HG02885 (cell line): ENCODE measurements at regions not wholly inside any gene's neighbourhood (a gene's known extent, or its start where the extent isn't known, plus 50 kb on each side); places are given as distances from the start of the nearest gene placed in this dataset.
"Not testable (repeated sequence)": the region's sequence is repeated elsewhere in the genome, so short reads cannot be mapped to it uniquely, and the experiment has no call there.

Source experiments
- ATAC-seq: cut with Tn5 transposase; IDR thresholded peaks from one replicate; pipeline ENCODE4 v1.9.1; 2021; ENCODE audit warnings: mild to moderate bottlenecking; ENCODE audit not compliant: unreplicated experiment, poor library complexity

GRCh38 chrX:13387666-13388494, 68.0 kb upstream of the ATXN3L start:
- ATAC-seq = no peak

DNA sequence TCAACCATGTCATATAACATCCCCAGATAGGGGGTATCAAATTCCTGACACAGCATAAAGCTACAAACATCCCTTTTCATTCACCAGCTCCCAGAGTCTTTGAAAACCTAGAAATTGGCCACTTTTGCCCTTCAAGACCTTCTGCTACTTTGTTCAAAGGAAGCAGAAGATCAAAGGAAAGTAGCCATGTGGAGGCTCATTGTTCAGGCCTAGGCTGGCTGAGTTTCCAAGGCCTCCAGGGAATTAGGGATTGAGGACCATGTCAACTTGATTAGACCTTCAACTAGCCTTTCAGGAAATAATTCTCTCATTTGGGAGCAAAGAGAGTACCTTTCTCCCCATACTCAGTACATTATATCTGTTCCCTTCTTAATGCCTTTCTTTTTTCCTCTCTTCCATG, 66.8 kb upstream of the ATXN3L start:
- no peak for ATAC-seq

- ATAC-seq = no peak
These were observed 66.2 kb upstream of the ATXN3L start for GRCh38 chrX:13386092-13386491.

DNA sequence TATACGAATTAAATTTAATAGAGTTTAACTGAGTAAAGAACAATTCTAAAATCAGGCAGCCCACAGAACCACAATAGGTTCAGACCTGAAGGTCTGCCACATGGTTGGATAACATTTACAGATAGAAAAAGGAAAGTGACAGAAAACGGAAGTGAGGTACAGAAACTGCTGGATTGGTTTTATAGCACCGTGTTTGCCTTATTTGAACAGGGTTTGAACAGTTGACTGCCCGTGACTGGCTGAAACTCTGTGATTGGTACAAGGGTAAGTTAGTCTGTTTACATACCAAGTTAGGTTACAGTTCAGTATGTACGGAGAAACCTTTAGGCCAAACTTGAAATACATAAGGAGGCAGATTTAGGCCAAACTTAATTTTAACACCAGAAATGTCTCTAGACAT, 64.1 kb upstream of the ATXN3L start:
- peak; percentile 52 for ATAC-seq

GRCh38 chrX:13381514-13381913, 61.7 kb upstream of the ATXN3L start:
- no peak for ATAC-seq

DNA sequence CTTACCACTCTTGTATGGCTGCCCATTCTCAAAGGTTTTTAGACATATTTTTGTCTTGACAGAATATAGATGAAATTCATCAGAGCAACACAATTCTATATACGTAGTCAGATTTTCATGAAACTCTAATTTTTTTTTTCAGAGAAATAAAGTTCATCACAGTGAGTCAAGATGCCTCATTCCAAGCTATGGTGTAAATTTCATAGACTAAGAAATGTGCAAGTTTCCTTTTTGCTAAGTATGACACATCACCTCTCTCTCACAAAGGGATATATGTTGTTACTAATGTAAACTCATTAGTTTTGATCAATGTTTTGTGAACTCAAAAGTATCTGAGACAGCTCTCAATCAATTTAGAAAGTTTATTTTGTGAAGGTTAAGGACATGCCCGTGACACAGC, 60.4 kb upstream of the ATXN3L start:
- ATAC-seq = no peak

DNA sequence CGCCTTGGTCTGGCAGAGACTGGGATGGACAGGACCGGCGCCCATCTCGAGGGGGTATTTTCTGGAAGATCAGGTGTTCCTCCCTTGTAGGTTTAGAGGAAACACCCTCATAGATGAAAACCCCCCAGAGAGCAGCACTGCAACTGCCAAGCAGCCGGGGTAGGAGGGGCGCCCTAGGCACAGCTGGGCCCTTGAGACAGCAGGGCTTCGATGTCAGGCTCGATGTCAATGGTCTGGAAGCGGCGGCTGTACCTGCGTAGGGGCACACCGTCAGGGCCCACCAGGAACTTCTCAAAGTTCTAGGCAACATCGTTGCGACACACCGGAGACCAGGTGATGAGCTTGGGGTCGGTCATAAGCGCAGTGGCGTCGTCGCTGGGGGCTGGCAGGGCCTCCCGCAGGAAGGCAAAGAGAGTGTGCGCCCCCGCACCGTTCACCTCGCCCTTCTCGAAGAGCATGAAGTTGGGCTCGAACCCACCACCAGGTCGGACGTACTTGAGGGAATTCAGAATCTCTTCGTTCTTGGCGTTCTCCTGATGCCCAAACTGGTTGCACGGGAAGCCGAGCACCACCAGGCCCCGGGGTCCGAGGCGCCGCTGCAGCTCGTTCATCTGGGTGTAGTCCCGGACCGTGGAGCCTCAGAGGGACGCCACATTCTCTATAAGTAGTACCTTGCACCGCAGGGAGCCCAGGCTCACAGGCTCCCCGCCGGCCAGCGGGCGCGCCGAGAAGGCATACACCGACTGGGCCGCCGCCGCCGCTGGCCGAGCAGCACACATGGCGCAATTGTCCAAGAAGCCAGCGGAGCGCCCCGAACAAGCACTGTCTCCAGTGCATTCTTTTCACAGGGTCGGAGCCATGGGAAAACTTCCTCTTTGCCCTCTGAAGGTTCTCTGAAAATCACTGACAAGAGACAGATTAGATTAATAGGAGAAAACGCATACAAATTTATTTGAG, 59.0 kb upstream of the ATXN3L start:
- ATAC-seq = not testable (repeated sequence)

GRCh38 chrX:13377550-13377934, 57.7 kb upstream of the ATXN3L start:
- ATAC-seq = no peak

DNA sequence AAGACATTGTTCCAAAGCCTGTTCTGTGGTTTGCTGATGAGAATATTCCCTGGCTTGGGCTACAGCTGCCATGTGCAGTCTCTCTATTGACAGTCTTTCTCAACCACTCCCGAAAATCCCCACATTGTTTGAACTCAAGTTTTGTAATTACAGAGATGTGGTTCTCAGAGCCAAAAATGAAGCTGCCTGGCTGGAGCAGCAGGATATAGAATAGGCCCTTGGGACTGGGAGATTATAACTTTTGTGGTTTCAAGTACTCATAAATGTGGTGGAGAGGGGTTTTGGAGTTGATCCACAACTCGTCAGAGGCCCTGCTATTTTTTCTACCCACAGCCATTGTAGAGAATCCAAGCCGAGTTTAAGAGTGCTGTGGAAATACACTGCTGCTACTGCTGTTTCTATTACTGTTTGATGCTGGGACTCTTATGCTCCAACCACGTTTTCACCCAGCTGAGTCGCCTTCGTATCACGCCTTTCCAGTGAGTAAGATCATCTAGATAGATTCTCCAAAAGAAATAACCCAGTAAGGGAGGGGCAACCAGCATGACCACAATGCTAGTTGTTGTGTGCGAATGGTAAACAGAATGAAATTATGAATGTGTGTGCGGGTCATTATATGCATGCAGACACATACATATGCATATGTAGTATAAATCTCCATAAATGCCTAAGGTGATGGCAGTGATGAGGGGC, 57.1 kb upstream of the ATXN3L start:
- no peak for ATAC-seq

DNA sequence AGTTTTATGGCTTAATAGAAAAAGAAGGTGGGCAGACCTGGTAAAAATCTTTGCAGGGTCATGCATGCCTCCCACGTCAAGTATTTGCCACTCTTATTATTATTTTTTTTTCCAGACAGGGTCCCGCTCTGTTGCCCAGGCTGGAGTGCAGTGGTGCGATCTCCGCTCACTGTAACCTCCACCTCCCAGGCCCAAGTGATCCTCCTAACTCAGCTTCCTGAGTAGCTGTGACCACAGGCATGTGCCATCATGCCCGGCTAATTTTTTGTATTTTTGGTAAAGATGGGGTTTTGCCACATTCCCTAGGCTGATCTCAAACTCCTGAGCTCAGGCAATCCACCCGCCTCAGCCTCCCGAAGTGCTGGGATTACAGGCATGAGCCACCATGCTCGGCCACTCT, 55.7 kb upstream of the ATXN3L start:
- ATAC-seq = not testable (repeated sequence)

DNA sequence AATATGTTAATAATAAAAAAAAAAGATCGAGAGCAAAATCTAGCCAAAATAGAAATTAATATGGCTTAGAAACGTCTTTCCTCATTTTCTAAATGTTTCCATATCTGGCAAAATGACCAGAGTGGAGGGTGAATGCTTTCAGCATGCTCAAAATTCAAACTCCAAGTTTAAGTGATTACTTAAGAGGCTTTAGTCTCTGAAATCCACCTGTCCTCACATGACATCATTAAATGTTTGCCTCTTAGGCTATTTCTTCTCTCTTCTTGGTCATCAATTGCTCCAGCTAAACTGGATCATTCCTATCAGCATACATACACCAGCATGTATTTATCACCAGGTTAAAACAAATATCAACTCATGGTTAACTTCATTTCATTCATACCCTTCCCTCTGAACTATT, 54.5 kb upstream of the ATXN3L start:
- no peak for ATAC-seq

DNA sequence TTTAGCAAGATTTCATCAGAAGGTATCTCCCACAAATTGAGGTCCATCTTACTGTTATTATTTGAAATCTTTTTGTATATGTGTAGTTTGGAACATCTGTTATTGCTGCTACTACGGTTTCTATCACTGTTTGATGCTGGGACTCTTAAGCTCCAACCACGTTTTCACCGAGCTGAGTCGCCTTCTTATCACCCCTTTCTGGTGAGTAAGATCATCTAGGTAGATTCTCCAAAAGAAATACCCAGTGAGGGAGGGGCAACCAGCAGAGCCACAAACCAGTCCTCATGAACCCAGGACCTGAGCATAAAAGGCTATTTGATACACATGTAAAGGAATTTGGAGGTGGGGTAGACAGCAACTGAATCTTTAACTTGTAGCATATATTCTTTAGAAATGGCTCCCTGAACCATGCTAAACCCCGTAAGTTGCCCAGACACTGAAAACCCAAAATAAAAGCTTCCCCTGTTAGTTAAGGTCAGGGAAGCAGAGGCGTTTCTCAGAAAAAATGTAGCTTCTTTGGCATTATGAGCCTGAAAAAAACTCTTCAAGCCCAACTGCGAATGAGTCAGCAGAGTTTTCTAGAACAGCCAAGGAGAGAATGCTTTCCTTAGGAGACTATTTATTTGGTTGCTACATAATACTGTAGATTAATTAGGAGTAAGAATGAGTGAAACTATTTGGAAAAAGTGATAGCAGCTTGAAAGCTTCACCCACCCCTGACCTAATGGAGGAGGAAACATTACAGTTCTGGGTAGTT, 53.8 kb upstream of the ATXN3L start:
- no peak for ATAC-seq

DNA sequence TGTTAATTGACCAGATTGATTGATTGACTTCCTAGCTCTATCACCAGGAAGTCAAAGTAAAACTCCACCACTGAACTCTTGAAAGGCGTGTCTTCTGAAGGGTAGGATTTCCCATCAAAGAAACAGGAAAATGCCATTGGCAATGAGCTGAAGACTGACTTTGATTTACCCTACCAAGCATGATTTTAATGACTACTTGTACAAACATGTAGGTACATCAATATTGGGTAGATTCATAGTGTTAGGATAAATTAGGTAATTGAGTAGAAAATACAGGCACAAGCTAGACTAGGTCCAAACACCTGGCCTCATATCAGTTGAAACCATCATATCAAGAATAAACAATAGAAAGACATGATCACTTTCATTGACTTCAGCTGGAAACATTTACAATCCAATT, 53.2 kb upstream of the ATXN3L start:
- no peak for ATAC-seq

GRCh38 chrX:13372203-13372980, 52.5 kb upstream of the ATXN3L start:
- ATAC-seq = no peak

GRCh38 chrX:13371186-13371585, 51.3 kb upstream of the ATXN3L start:
- no peak for ATAC-seq

DNA sequence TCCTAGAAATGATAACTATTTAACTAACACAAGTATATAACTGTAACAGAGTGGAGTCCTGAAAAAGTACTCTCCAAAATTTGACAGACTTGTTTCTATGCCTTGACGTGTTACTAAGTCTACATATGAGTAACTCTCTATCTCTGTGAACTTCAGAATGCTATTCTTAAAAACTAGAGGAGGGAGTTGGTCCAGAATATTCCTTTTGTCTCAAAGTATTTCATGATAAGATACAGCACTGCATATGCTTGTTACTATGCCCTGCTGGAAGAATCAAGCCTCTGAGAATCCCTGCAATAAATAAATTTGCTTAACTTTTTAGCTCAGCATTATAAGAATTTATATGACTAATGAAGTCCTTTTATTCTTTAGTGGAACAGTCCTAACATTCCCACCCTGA, 50.9 kb upstream of the ATXN3L start:
- no peak for ATAC-seq
